ENCODE measurements at regions not wholly inside any gene's neighbourhood (a gene's known extent, or its start where the extent isn't known, plus 50 kb on each side); places are given as distances from the start of the nearest gene placed in this dataset.

DNA sequence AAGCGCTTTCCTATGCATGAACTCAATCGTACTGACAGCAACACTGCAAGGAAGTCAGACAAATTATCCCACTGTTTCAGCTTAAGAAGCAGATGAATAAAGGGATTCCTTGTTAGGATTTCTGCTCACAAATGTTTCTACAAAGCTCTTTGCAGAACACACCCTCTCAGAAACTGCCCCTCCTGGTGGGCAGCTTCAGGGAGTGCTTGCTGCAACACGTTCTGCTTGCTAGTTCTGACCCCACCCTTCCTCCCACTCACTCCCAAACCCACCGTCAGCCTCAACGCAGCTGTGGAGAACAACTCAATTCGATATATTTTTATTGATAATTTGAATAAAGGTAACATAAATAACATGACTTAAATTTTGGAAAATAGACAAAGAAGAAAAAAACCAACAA is 250.8 kb upstream of the PRDM1 start:
- TF ChIP-seq, protein P1, sequence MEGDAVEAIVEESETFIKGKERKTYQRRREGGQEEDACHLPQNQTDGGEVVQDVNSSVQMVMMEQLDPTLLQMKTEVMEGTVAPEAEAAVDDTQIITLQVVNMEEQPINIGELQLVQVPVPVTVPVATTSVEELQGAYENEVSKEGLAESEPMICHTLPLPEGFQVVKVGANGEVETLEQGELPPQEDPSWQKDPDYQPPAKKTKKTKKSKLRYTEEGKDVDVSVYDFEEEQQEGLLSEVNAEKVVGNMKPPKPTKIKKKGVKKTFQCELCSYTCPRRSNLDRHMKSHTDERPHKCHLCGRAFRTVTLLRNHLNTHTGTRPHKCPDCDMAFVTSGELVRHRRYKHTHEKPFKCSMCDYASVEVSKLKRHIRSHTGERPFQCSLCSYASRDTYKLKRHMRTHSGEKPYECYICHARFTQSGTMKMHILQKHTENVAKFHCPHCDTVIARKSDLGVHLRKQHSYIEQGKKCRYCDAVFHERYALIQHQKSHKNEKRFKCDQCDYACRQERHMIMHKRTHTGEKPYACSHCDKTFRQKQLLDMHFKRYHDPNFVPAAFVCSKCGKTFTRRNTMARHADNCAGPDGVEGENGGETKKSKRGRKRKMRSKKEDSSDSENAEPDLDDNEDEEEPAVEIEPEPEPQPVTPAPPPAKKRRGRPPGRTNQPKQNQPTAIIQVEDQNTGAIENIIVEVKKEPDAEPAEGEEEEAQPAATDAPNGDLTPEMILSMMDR (IDR thresholded peaks at IDR 0.05) = peak in 3 of 6 experiments; percentile 12 to 27 (median 22)
- no peak for TF ChIP-seq POLR2A (IDR thresholded peaks at IDR 0.05)

Data from thyroid gland (tissue), 4 donors.